RWPE2 (cell line): ENCODE measurements at regions not wholly inside any gene's neighbourhood (a gene's known extent, or its start where the extent isn't known, plus 50 kb on each side); places are given as distances from the start of the nearest gene placed in this dataset.
"Not testable (repeated sequence)": the region's sequence is repeated elsewhere in the genome, so short reads cannot be mapped to it uniquely, and the experiment has no call there.

ENCODE experiments used
- ATAC-seq: fragments of 200-7000 bp; cut with Tn5 transposase; 3 replicates; pipeline ENCODE4 v1.9.1; 2021; ENCODE audit warnings: low read depth
- DNase-seq: peaks from one replicate; pipeline ENCODE4 v3.0.0-alpha.2; 2020; ENCODE audit warnings: low spot score
- H3K27ac ChIP-seq: fragments of 450-650 bp; 2 replicates; pipeline ENCODE4 v1.5.1; 2017; ENCODE audit warnings: mild to moderate bottlenecking; ENCODE audit not compliant: poor library complexity, severe bottlenecking
- H3K27me3 ChIP-seq: fragments of 250-450 bp; sonication (Bioruptor Pico); 2 replicates; pipeline ENCODE4 v1.5.1; 2021; ENCODE audit warnings: mild to moderate bottlenecking, moderate library complexity; ENCODE audit not compliant: insufficient read depth, poor library complexity, severe bottlenecking
- H3K36me3 ChIP-seq: fragments of 250-450 bp; sonication (Bioruptor Pico); 2 replicates; pipeline ENCODE4 v1.5.1; 2020; ENCODE audit warnings: low read depth, mild to moderate bottlenecking, moderate library complexity
- H3K4me1 ChIP-seq: fragments of 250-450 bp; sonication (Bioruptor Pico); 2 replicates; pipeline ENCODE4 v1.5.1; 2021; ENCODE audit warnings: mild to moderate bottlenecking, moderate library complexity; ENCODE audit not compliant: insufficient read depth, poor library complexity, severe bottlenecking
- H3K4me3 ChIP-seq: fragments of 250-450 bp; sonication (Bioruptor Pico); 2 replicates; pipeline ENCODE4 v1.5.1; 2021; ENCODE audit warnings: mild to moderate bottlenecking, moderate library complexity; ENCODE audit not compliant: severe bottlenecking
- H3K9me3 ChIP-seq: fragments of 250-450 bp; sonication (Bioruptor Pico); 2 replicates; pipeline ENCODE4 v1.5.1; 2021; ENCODE audit warnings: mild to moderate bottlenecking, moderate library complexity; ENCODE audit not compliant: severe bottlenecking
- CTCF ChIP-seq: fragments of 450-650 bp; IDR thresholded peaks from one replicate; pipeline ENCODE4 v1.5.1; 2017; ENCODE audit warnings: mild to moderate bottlenecking, moderate library complexity; ENCODE audit not compliant: poor library complexity, severe bottlenecking

- Histone ChIP-seq H3K27ac (no peak overlapping the region), H3K9me3 (no peaks in the 10 kb centered on the region), H3K4me1 (peaks cover 3% of the 10 kb centered on the region), H3K36me3 (no peaks in the 10 kb centered on the region), H3K27me3 (no peaks in the 10 kb centered on the region), H3K4me3 (no peak overlapping the region)
- DNase-seq (no peak), ATAC-seq (peak; percentile 82)
- TF ChIP-seq CTCF = no peak
These were observed 258.1 kb downstream of the PCNX1 start for GRCh38 chr14:71165121-71166031.

DNA sequence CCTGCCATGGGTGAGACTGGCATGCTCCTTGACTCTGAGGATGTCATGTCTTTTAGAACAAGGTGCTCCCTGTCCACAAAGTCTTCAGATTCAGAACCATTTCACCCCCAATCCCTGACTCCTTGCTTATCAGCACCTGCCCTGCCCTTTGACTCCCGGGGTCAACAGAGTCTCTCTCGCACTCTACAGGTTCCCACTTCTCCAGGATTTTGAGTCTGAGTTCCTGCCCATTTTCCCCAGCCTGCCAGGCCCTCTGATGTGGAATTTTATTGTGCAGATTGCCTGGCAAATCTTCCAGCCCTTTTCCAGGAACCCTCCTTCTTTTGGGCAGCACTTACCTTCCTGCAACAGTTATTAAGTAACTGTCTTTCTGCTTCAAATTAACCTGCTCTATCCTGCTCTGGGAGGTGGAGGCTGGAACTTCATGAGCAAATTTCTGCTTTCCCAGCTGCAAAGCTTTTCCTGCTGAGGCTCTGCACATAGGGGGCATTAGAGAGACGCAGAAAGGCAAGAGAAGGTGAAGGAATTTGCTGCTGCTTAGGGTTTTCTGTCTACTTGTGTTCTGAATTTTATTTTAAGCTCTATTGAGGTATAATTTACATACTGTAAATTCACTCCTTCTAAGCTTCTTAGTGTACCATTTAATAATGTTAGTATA, 259.1 kb downstream of the PCNX1 start:
- no peak overlapping the region for H3K4me3 ChIP-seq
- peak; percentile 43 for TF ChIP-seq CTCF
- no peaks in the 10 kb centered on the region for H3K27me3 ChIP-seq
- ATAC-seq = peak; percentile 49; the same call in 2 of the 3 replicates
- H3K36me3 ChIP-seq = no peaks in the 10 kb centered on the region
- no peak overlapping the region for H3K27ac ChIP-seq
- no peak for DNase-seq
- H3K9me3 ChIP-seq = no peaks in the 10 kb centered on the region
- peaks cover 3% of the 10 kb centered on the region for H3K4me1 ChIP-seq

DNA sequence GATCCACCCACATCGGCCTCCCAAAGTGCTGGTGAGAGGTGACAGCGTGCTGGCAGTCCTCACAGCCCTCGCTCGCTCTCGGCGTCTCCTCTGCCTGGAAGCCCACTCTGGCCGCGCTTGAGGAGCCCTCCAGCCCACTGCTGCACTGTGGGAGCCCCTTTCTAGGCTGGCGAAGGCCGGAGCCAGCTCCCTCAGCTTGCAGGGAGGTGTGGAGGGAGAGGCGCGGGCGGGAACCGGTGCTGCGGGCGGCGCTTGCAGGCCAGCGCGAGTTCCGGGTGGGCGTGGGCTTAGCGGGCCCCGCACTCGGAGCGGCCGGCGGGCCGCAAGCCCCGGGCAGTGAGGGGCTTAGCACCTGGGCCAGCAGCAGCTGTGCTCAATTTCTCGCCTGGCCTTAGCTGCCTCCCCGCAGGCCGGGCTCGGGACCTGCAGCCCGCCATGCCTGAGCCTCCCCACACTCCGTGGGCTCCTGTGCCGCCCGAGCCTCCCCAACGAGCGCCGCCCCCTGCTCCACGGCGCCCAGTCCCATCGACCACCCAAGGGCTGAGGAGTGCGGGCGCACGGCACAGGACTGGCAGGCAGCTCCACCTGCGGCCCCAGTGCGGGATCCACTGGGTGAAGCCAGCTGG, 260.2 kb downstream of the PCNX1 start:
- not testable (repeated sequence) for H3K9me3 ChIP-seq, DNase-seq, H3K4me3 ChIP-seq, ATAC-seq, H3K27me3 ChIP-seq, H3K27ac ChIP-seq, H3K36me3 ChIP-seq, H3K4me1 ChIP-seq

- not testable (repeated sequence) for H3K4me1 ChIP-seq, H3K27ac ChIP-seq, H3K27me3 ChIP-seq, DNase-seq, ATAC-seq, H3K9me3 ChIP-seq, H3K4me3 ChIP-seq, H3K36me3 ChIP-seq
These were observed 260.9 kb downstream of the PCNX1 start for GRCh38 chr14:71168161-71168560.

DNA sequence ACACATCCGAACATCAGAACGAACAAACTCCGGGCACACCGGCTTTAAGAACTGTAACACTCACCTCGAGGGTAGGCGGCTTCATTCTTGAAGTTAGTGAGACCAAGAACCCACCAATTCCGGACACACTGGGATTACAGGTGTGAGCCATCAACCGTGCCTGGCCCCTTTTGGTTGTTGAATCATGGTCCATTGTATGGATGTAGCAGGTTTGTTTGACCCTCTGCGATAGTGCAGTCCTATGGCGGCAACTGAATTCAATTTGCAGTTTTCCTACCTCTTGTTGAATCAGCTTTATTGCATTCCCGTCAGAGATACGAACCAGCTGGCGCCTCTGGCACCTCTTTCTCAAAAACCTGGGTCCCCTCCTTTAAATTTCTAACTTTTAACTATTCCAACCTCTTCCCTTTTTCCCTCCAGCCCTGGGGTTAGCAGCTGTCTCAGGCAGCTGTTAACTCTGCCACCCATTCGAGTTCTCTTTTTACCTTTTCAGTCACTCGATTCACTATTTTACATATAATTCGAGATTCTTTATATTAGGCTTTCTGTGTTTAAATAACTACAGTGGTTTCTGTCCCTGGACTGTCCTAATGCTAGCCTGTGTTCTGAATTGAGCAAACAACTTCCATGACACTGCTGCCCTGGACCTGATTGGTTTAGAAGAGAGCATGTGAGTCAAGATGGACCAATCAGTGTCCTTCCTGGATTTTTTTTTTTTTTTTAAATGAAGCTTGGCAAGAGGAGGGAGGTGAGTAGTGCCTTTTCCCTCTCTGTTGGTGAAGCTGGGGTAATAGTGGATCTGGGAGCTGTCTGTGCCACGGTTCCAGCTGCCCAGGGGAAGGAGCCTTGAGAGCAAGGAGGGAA, 261.5 kb downstream of the PCNX1 start:
- H3K4me3 ChIP-seq = no peak overlapping the region
- ATAC-seq = no peak
- H3K27me3 ChIP-seq = no peaks in the 10 kb centered on the region
- peaks cover 3% of the 10 kb centered on the region for H3K4me1 ChIP-seq
- no peaks in the 10 kb centered on the region for H3K9me3 ChIP-seq
- H3K27ac ChIP-seq = no peak overlapping the region
- TF ChIP-seq CTCF = no peak
- H3K36me3 ChIP-seq = no peaks in the 10 kb centered on the region
- no peak for DNase-seq
